HepG2 (cell line): ENCODE measurements at regions not wholly inside any gene's neighbourhood (a gene's known extent, or its start where the extent isn't known, plus 50 kb on each side); places are given as distances from the start of the nearest gene placed in this dataset.

Experiments
- ATAC-seq: fragments of 200-7000 bp; cut with Tn5 transposase; 3 replicates; pipeline ENCODE4 v1.9.1; 2020; ENCODE audit warnings: mild to moderate bottlenecking, moderate library complexity
- BruUV-seq: library from RNA; stranded (reverse); fragments of 400-500 nt; replicated peaks from 2 replicates; lab custom pipeline; 2021; lab: Mats Ljungman, UMichigan
- CTCF ChIA-PET: fragments of 300-600 bp; formaldehyde crosslinking; extraction: SDS; loops from one replicate; lab custom pipeline; 2021; ENCODE audit warnings: low total read pairs, inconsistent platforms, low intra/inter-chr PET ratio; lab: Yijun Ruan, JAX
- POLR2A ChIA-PET: fragments of 350-600 bp; sonication (Branson Sonifier 250); formaldehyde crosslinking; loops from one replicate; lab custom pipeline; 2020; ENCODE audit warnings: antibody characterized with exemption, inconsistent platforms; lab: Yijun Ruan, JAX
- DNase-seq: peaks from one replicate; pipeline ENCODE4 v3.0.0-alpha.2; 2015; ENCODE audit warnings: low spot score
- FAIRE-seq: peaks from 3 replicates; lab custom pipeline; 2011; peaks lifted over from hg19 to GRCh38; lab: Jason Lieb, UNC
- H2AFZ ChIP-seq: one replicate; pipeline ENCODE4 v1.6.1; 2011; ENCODE audit warnings: low read length, inconsistent platforms
- H3K27ac ChIP-seq: fragments of 300-600 bp; 3 replicates; pipeline ENCODE4 v1.8.0; 2011; ENCODE audit warnings: mixed run types, mild to moderate bottlenecking, mixed read lengths, low read length, inconsistent platforms; ENCODE audit not compliant: insufficient read depth; ENCODE audit errors: extremely low read length
- H3K27me3 ChIP-seq, 2 experiments: fragments of 200-600 bp in 1 of 2; 2 replicates in 1 of 2; 3 replicates in 1 of 2; pipeline versions ENCODE4 v1.6.0 to v1.8.0; 2011; ENCODE audit warnings: low read length in 2 of 2, mild to moderate bottlenecking in 2 of 2, moderate library complexity in 2 of 2, inconsistent platforms in 1 of 2; ENCODE audit not compliant: insufficient read depth in 2 of 2, control insufficient read depth in 1 of 2
- H3K36me3 ChIP-seq, 2 experiments: fragments of 200-600 bp in 1 of 2; replicated peaks in 1 of 2; 2 replicates in 1 of 2; 3 replicates in 1 of 2; pipeline versions ENCODE4 v1.5.1 to v1.8.0; 2011; ENCODE audit warnings: low read length in 2 of 2, inconsistent platforms in 1 of 2; ENCODE audit not compliant: insufficient read depth in 2 of 2, control insufficient read depth in 1 of 2
- H3K4me1 ChIP-seq: 2 replicates; pipeline ENCODE4 v1.5.1; 2012; ENCODE audit warnings: low read length, inconsistent platforms; ENCODE audit not compliant: insufficient read depth
- H3K4me2 ChIP-seq: 2 replicates; pipeline ENCODE4 v1.6.0; 2011; ENCODE audit warnings: low read depth, low read length, inconsistent platforms
- H3K4me3 ChIP-seq, 3 experiments: fragments of 200-600 bp in 1 of 3; sonication (generic), shearing (Covaris generic) in 1 of 3; replicated peaks in 1 of 3; 2 replicates each; pipeline ENCODE4 v1.5.1; 2011 to 2016; ENCODE audit warnings: low read length in 3 of 3, inconsistent platforms in 2 of 3, low read depth in 2 of 3, mild to moderate bottlenecking in 2 of 3, control low read depth in 1 of 3, mixed read lengths in 1 of 3; ENCODE audit not compliant: insufficient read depth in 1 of 3
- H3K79me2 ChIP-seq: one replicate; pipeline ENCODE4 v1.6.1; 2011; ENCODE audit warnings: low read length, inconsistent platforms; ENCODE audit not compliant: insufficient read depth
- H3K9ac ChIP-seq: 2 replicates; pipeline ENCODE4 v1.6.0; 2011; ENCODE audit warnings: mild to moderate bottlenecking, low read depth, low read length, inconsistent platforms; ENCODE audit not compliant: insufficient read depth
- H3K9me3 ChIP-seq: 2 replicates; pipeline ENCODE4 v1.5.1; 2012; ENCODE audit warnings: mild to moderate bottlenecking, low read length
- H4K20me1 ChIP-seq: 2 replicates; pipeline ENCODE4 v1.6.0; 2011; ENCODE audit warnings: inconsistent platforms, mild to moderate bottlenecking, low read length, moderate library complexity; ENCODE audit not compliant: insufficient read depth
- FOXO1 ChIP-seq: sonication (generic); formaldehyde crosslinking; IDR thresholded peaks from 2 replicates; pipeline ENCODE4 v1.4.0; 2020; ENCODE audit warnings: missing genetic modification reagents
- GTF3A ChIP-seq: sonication (generic); formaldehyde crosslinking; conservative IDR thresholded peaks from 2 replicates; pipeline ENCODE4 v1.4.0; 2020; ENCODE audit warnings: mild to moderate bottlenecking, missing genetic modification reagents
- MAFF ChIP-seq: IDR thresholded peaks from 2 replicates; pipeline ENCODE4 v1.6.1; 2011; ENCODE audit warnings: low read depth, low read length, improper control_type of control experiment
- MZF1 ChIP-seq: sonication (generic); formaldehyde crosslinking; IDR thresholded peaks from 2 replicates; pipeline ENCODE4 v1.8.1; 2023; ENCODE audit warnings: mild to moderate bottlenecking, missing genetic modification reagents, borderline replicate concordance
- NAIF1 ChIP-seq: sonication (generic); formaldehyde crosslinking; IDR thresholded peaks from 2 replicates; pipeline ENCODE4 v1.5.0; 2020; ENCODE audit warnings: mild to moderate bottlenecking, missing genetic modification reagents, borderline replicate concordance
- NCOA5 ChIP-seq: sonication (generic); formaldehyde crosslinking; IDR thresholded peaks from 2 replicates; pipeline ENCODE4 v1.4.0; 2020; ENCODE audit warnings: missing genetic modification reagents
- RNF219 ChIP-seq: sonication (generic); formaldehyde crosslinking; IDR thresholded peaks from 2 replicates; pipeline ENCODE4 v1.5.0; 2020; ENCODE audit warnings: mild to moderate bottlenecking, missing genetic modification reagents
- SKIL ChIP-seq: sonication (generic); formaldehyde crosslinking; IDR thresholded peaks from 2 replicates; pipeline ENCODE4 v1.8.0; 2022; ENCODE audit warnings: missing genetic modification reagents, mild to moderate bottlenecking, moderate library complexity, borderline replicate concordance
- SMAD9 ChIP-seq: sonication (generic); formaldehyde crosslinking; IDR thresholded peaks from 2 replicates; pipeline ENCODE4 v1.5.1; 2020; ENCODE audit warnings: mild to moderate bottlenecking, missing genetic modification reagents
- SRSF4 ChIP-seq: fragments of 200-400 bp; formaldehyde crosslinking; IDR thresholded peaks from one replicate; pipeline ENCODE4 v1.6.1; 2018; ENCODE audit warnings: mild to moderate bottlenecking, low read depth, low read length, moderate library complexity; ENCODE audit not compliant: poor library complexity, severe bottlenecking
- ZNF33A ChIP-seq: sonication (generic); formaldehyde crosslinking; IDR thresholded peaks from 2 replicates; pipeline ENCODE4 v1.5.1; 2020; ENCODE audit warnings: missing genetic modification reagents, mild to moderate bottlenecking, moderate library complexity, borderline replicate concordance
- ZNF670 ChIP-seq: sonication (generic); formaldehyde crosslinking; IDR thresholded peaks from 2 replicates; pipeline ENCODE4 v1.8.0; 2022; ENCODE audit warnings: mild to moderate bottlenecking, missing genetic modification reagents, borderline replicate concordance
- ZNF703 ChIP-seq: sonication (generic); formaldehyde crosslinking; IDR thresholded peaks from 2 replicates; pipeline ENCODE4 v1.5.1; 2020; ENCODE audit warnings: missing genetic modification reagents, mild to moderate bottlenecking, moderate library complexity, borderline replicate concordance
- ZNF704 ChIP-seq: sonication (generic); formaldehyde crosslinking; IDR thresholded peaks from 2 replicates; pipeline ENCODE4 v1.8.1; 2023; ENCODE audit warnings: mild to moderate bottlenecking, inconsistent platforms, moderate library complexity, missing genetic modification reagents, borderline replicate concordance
- WGBS: methylation state at CpG from one replicate; pipeline ENCODE4 v1.1.6; 2017; ENCODE audit warnings: low lambda C conversion rate; 5-methylcytosine and 5-hydroxymethylcytosine counted together
- in situ Hi-C: cut with HindIII; loops from 2 replicates; pipeline ENCODE4 v1.10.0; 2017; ENCODE audit warnings: low pct_unique_long_range_greater_than_20kb; ENCODE audit not compliant: extremely low pct_ligation_motif_present
- intact Hi-C: fragments of 100-400 bp; cut with micrococcal nuclease; formaldehyde crosslinking; loops from one replicate; pipeline ENCODE4 v1.10.0; 2022; ENCODE audit not compliant: unreplicated experiment

GRCh38 chr5:105430516-105430915, 1867.9 kb upstream of the NUDT12 start (continued):
- TF ChIP-seq SKIL (CRISPR knock-in tag) (no peak), MZF1 (CRISPR knock-in tag) (no peak), ZNF704 (CRISPR knock-in tag) (no peak), FOXO1 (CRISPR knock-in tag) (no peak)

- in situ Hi-C loops (no loop called here), intact Hi-C loops (no loop called here)
- CTCF ChIA-PET = no interaction called here
- Histone ChIP-seq H3K4me2 (no peak overlapping the region), H2AFZ (no peak overlapping the region), H3K27ac (no peak overlapping the region), H3K4me1 (no peaks in the 10 kb centered on the region), H3K79me2 (no peaks in the 10 kb centered on the region), H3K4me3 (no peak overlapping the region), H4K20me1 (no peaks in the 10 kb centered on the region), H3K27me3 (no peaks in the 10 kb centered on the region), H3K36me3 (no peaks in the 10 kb centered on the region), H3K9me3 (no peaks in the 10 kb centered on the region), H3K9ac (no peak overlapping the region)
- FAIRE-seq (no peak), ATAC-seq (no peak), DNase-seq (no peak)
- no TSS peak for BruUV-seq
- 0% methylated on average over 2 of the region's 2 CpGs for WGBS
- POLR2A ChIA-PET = no interaction called here
- TF ChIP-seq NAIF1 (CRISPR knock-in tag) (no peak), ZNF33A (CRISPR knock-in tag) (no peak), SMAD9 (CRISPR knock-in tag) (no peak), RNF219 (CRISPR knock-in tag) (no peak), MAFF (no peak), ZNF670 (CRISPR knock-in tag) (no peak), SRSF4 (no peak), ZNF703 (CRISPR knock-in tag) (no peak), NCOA5 (CRISPR knock-in tag) (no peak), GTF3A (CRISPR knock-in tag) (no peak)
These were observed 1866.1 kb upstream of the NUDT12 start for GRCh38 chr5:105428451-105429380.
